Ovary (tissue), 3 donors: ENCODE measurements at regions not wholly inside any gene's neighbourhood (a gene's known extent, or its start where the extent isn't known, plus 50 kb on each side); places are given as distances from the start of the nearest gene placed in this dataset.

Experiments used
- POLR2A ChIP-seq: fragments of 450-650 bp; IDR thresholded peaks from one replicate; pipeline ENCODE4 v1.6.1; 2017; ENCODE audit warnings: antibody characterized with exemption, mild to moderate bottlenecking, moderate library complexity
- TF ChIP-seq, protein P1 (sequence below), 3 donors: fragments of 450-650 bp in 2 of 3; fragments of 200-600 bp in 1 of 3; IDR thresholded peaks; one replicate each; pipeline versions ENCODE4 v1.5.1 to v1.8.0; 2016 to 2022; ENCODE audit warnings: antibody characterized with exemption in 3 of 3, mild to moderate bottlenecking in 1 of 3
- donor health status: DM: no; HTN: no; CAD: no.

DNA sequence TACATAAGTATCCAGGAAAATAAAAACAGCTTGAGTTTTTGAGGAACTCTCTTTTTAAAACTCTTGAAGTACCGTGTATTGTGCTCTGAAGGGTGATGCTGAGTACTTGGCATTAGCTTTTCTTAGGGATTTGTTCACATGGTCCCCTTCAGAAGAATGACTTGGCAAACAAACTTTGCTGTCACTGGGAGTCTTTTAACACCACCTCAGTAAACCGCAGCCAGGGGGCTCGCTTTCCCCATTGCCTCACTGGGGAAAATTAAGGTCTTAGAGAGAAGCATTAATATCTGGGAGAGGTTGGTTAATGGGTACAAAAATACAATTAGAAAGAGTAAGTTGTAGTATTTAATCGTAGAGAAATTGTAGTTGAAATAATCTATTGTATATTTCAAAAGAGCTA lies 105.9 kb upstream of the DAP start:
- TF ChIP-seq, protein P1, sequence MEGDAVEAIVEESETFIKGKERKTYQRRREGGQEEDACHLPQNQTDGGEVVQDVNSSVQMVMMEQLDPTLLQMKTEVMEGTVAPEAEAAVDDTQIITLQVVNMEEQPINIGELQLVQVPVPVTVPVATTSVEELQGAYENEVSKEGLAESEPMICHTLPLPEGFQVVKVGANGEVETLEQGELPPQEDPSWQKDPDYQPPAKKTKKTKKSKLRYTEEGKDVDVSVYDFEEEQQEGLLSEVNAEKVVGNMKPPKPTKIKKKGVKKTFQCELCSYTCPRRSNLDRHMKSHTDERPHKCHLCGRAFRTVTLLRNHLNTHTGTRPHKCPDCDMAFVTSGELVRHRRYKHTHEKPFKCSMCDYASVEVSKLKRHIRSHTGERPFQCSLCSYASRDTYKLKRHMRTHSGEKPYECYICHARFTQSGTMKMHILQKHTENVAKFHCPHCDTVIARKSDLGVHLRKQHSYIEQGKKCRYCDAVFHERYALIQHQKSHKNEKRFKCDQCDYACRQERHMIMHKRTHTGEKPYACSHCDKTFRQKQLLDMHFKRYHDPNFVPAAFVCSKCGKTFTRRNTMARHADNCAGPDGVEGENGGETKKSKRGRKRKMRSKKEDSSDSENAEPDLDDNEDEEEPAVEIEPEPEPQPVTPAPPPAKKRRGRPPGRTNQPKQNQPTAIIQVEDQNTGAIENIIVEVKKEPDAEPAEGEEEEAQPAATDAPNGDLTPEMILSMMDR (IDR thresholded peaks at IDR 0.05) = no peak
- no peak for TF ChIP-seq POLR2A
